ENCODE measurements at regions not wholly inside any gene's neighbourhood (a gene's known extent, or its start where the extent isn't known, plus 50 kb on each side); places are given as distances from the start of the nearest gene placed in this dataset.

DNA sequence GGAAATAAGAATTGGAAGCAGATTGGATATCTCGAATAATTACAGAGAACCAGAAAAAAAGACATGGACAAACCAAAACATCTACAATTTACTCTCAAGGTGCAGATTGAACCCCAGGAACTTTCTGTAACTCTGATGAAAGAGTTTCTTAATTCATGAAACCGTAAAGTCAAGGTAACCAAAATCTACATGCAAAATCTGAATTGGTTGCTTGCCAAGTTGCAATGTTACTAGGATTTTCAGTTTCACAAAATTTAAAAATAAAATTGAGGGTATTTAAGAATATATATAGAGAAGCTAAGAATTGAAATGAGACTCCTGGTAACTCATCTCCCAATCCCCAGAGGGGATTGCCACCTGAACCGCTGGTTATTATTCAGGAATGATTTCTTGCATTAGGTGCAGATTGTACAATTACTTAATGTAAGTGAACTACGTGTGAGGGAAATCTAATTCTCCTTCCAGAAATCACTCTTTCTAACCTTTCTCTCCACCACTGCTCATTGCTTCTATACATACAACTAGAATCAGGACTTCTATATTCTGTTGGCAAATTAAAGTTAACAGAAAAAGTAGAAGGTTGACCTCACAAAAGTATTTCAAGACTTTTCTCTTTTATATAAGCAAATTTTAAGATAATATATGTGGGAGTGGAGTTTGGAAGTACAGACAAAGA lies 221.5 kb upstream of the NDST4 start:
- Histone ChIP-seq H3K36me3 (no peaks in the 10 kb centered on the region), H3K9me3 (no peaks in the 10 kb centered on the region), H3K4me3 (replicated peaks in 1 of 3) (no peak overlapping the region), H3K4me1 (no peaks in the 10 kb centered on the region), H3K27me3 (no peaks in the 10 kb centered on the region), H3K27ac (no peak overlapping the region)
- TF ChIP-seq, protein P1, sequence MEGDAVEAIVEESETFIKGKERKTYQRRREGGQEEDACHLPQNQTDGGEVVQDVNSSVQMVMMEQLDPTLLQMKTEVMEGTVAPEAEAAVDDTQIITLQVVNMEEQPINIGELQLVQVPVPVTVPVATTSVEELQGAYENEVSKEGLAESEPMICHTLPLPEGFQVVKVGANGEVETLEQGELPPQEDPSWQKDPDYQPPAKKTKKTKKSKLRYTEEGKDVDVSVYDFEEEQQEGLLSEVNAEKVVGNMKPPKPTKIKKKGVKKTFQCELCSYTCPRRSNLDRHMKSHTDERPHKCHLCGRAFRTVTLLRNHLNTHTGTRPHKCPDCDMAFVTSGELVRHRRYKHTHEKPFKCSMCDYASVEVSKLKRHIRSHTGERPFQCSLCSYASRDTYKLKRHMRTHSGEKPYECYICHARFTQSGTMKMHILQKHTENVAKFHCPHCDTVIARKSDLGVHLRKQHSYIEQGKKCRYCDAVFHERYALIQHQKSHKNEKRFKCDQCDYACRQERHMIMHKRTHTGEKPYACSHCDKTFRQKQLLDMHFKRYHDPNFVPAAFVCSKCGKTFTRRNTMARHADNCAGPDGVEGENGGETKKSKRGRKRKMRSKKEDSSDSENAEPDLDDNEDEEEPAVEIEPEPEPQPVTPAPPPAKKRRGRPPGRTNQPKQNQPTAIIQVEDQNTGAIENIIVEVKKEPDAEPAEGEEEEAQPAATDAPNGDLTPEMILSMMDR (IDR thresholded peaks at IDR 0.05), result no peak
- no peak for TF ChIP-seq POLR2A (IDR thresholded peaks at IDR 0.05)
- WGBS, 2 donors, result 90 to 92% methylated on average over 4 of the region's 4 CpGs
- no peak for DNase-seq
- intact Hi-C loops (cut with DNase I), result no loop called here

- TF ChIP-seq, protein P1 (IDR thresholded peaks at IDR 0.05), result no peak
- TF ChIP-seq POLR2A (IDR thresholded peaks at IDR 0.05), result no peak
- no peak overlapping the region for H3K27ac ChIP-seq
- H3K4me3 ChIP-seq (replicated peaks in 1 of 3), result no peak overlapping the region
- no peaks in the 10 kb centered on the region for H3K27me3 ChIP-seq
- WGBS, 2 donors, result 68 to 76% methylated on average over 1 of the region's 1 CpG
- H3K9me3 ChIP-seq, result no peaks in the 10 kb centered on the region
- intact Hi-C loops (cut with DNase I), result no loop called here
- no peak for DNase-seq
- H3K4me1 ChIP-seq, result no peaks in the 10 kb centered on the region
- no peaks in the 10 kb centered on the region for H3K36me3 ChIP-seq
These were observed 218.7 kb upstream of the NDST4 start for GRCh38 chr4:115332078-115332477.

DNA sequence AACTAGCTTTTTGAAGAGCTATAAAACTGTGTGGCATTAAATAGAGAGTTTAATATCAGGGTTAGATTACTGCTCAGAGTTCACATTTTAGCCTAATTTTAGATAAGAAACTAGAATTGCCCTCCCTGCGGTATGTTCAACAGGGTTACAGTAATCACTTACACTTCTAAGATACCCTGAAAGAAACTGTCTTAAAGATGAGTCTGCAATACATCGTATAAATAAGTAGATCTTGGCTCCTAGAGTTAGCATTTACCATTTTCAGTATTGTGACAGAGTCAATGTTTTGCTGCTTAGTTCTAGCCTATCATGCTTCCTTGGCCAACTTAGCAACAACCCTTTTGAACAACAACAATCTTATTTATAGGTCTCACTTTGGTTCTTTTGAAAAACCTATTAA lies 217.8 kb upstream of the NDST4 start:
- no peaks in the 10 kb centered on the region for H3K9me3 ChIP-seq
- no peak for DNase-seq
- H3K4me3 ChIP-seq (replicated peaks in 1 of 3), result no peak overlapping the region
- WGBS, 2 donors, result 94 to 98% methylated on average over 2 of the region's 2 CpGs
- H3K27ac ChIP-seq, result no peak overlapping the region
- no peaks in the 10 kb centered on the region for H3K27me3 ChIP-seq
- TF ChIP-seq, protein P1 (IDR thresholded peaks at IDR 0.05), result no peak
- TF ChIP-seq POLR2A (IDR thresholded peaks at IDR 0.05), result no peak
- intact Hi-C loops (cut with DNase I), result no loop called here
- no peaks in the 10 kb centered on the region for H3K36me3 ChIP-seq
- no peaks in the 10 kb centered on the region for H3K4me1 ChIP-seq

GRCh38 chr4:115325836-115326235 lies 212.4 kb upstream of the NDST4 start:
- whole genome bisulfite sequencing, 2 donors, result 72 to 74% methylated on average over 2 of the region's 2 CpGs
- DNase-seq, result no peak
- TF ChIP-seq, protein P1 (IDR thresholded peaks at IDR 0.05), result no peak
- no peak for TF ChIP-seq POLR2A (IDR thresholded peaks at IDR 0.05)

DNA sequence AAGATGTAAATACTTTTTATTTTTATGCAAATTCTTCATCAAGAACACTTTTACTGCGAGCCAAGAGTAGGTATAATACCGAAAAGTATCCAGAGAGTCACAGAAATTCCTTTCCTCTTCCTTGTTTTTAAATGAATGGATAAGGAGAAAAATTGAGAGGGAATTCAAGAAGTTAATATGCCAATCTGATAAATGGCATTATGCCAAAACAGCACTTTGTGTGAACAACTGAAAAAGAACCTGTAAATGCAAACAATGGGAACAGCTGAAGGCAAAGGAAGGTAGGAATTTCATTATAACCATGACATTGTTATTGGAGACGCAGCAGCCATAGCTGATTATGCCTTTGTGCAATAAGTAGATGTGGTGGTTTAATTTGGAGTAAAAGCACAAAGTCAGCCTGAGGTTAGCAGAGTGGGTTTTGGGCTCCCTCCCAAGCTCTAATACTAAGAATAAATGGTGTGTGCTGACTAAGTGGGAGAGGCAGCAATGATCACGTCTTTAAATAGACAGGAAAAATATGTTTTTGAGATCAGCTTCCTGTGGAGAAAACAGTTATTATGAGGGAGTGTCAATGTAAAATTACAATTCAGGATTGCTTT lies 209.8 kb upstream of the NDST4 start:
- H3K9me3 ChIP-seq, result no peaks in the 10 kb centered on the region
- intact Hi-C loops (cut with DNase I), result no loop called here
- no peak overlapping the region for H3K4me3 ChIP-seq (replicated peaks in 1 of 3)
- no peaks in the 10 kb centered on the region for H3K36me3 ChIP-seq
- TF ChIP-seq, protein P1 (IDR thresholded peaks at IDR 0.05), result no peak
- no peak for TF ChIP-seq POLR2A (IDR thresholded peaks at IDR 0.05)
- WGBS, 2 donors, result 64 to 69% methylated on average over 4 of the region's 4 CpGs
- no peak for DNase-seq
- no peaks in the 10 kb centered on the region for H3K27me3 ChIP-seq
- H3K4me1 ChIP-seq, result no peaks in the 10 kb centered on the region
- no peak overlapping the region for H3K27ac ChIP-seq

More at GRCh38 chr4:115325836-115326235, 212.4 kb upstream of the NDST4 start:
- Histone ChIP-seq H3K9me3 (no peaks in the 10 kb centered on the region), H3K36me3 (no peaks in the 10 kb centered on the region), H3K4me1 (no peaks in the 10 kb centered on the region), H3K27ac (no peak overlapping the region), H3K27me3 (no peaks in the 10 kb centered on the region), H3K4me3 (replicated peaks in 1 of 3) (no peak overlapping the region)
- intact Hi-C loops (cut with DNase I), result no loop called here
